VCaP (cell line): ENCODE measurements at regions not wholly inside any gene's neighbourhood (a gene's known extent, or its start where the extent isn't known, plus 50 kb on each side); places are given as distances from the start of the nearest gene placed in this dataset.
A peak's percentile ranks its signal among the peaks of the same experiment; 100 is the strongest.

ENCODE experiments used
- H3K27ac ChIP-seq: fragments of 450-650 bp; 2 replicates; pipeline ENCODE4 v1.5.1; 2017
- TF ChIP-seq, protein P1 (sequence below): fragments of 450-650 bp; conservative IDR thresholded peaks from 2 replicates; pipeline ENCODE4 v1.5.1; 2017; ENCODE audit warnings: mild to moderate bottlenecking, moderate library complexity

GRCh38 chr7:32406386-32406785, 83.8 kb downstream of the LSM5 start:
- TF ChIP-seq, protein P1, sequence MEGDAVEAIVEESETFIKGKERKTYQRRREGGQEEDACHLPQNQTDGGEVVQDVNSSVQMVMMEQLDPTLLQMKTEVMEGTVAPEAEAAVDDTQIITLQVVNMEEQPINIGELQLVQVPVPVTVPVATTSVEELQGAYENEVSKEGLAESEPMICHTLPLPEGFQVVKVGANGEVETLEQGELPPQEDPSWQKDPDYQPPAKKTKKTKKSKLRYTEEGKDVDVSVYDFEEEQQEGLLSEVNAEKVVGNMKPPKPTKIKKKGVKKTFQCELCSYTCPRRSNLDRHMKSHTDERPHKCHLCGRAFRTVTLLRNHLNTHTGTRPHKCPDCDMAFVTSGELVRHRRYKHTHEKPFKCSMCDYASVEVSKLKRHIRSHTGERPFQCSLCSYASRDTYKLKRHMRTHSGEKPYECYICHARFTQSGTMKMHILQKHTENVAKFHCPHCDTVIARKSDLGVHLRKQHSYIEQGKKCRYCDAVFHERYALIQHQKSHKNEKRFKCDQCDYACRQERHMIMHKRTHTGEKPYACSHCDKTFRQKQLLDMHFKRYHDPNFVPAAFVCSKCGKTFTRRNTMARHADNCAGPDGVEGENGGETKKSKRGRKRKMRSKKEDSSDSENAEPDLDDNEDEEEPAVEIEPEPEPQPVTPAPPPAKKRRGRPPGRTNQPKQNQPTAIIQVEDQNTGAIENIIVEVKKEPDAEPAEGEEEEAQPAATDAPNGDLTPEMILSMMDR = no peak
- H3K27ac ChIP-seq = no peak overlapping the region

DNA sequence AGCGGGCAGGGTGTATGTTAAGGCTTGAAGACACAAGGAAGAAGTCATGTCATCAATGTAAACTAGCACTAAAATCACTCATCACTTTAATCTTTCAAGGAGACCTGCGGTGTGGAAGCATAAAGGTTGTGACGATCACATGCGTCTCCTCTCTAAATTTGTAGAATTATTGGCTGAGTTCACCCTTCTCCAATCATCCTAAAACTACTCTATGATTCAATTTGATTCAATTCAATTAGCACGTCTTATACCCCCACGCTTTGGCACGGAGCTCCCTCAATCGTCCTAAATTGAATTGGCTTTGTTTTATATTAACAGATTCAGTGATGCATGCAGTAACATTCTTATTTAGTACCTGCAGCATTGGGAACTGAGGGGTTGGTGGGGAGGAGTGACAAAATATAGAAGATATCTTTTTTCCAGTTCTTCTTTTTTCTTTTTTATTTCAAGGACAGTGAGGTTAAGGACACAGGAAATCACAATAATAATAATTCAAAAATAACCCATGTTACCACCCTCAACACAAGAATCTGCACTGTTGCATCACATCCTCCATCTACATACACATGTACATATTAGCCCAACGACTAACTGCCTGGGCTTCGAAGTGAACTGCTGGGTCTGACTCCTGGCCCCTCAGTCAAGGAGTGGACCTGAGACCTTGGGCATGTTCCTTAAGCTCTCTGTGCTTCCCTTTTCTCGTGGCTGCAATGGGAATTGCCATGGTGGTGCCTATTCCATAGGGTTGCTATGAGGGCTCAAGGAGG, 86.5 kb downstream of the LSM5 start:
- TF ChIP-seq, protein P1 = no peak
- no peak overlapping the region for H3K27ac ChIP-seq

- TF ChIP-seq, protein P1 = no peak
- H3K27ac ChIP-seq = no peak overlapping the region
These were observed 89.5 kb downstream of the LSM5 start for GRCh38 chr7:32400676-32401075.

DNA sequence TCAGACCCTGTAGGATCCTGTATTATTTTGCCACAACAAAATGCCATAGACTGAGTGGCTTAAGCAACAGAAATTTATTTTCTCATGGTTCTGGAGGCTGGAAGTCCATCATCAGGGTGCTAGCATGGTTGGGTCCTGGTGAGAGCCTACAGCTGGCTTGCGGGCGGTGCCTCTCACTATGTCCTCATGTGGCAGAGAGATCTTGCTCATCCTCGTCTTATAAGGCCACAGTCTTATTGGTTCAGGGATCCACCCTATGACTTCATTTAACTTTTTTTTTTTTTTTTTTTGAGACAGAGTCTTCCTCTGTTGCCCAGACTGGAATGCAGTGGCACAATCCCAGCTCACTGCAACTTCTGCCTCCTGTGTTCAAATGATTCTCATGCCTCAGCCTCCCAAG, 90.9 kb downstream of the LSM5 start:
- H3K27ac ChIP-seq = no peak overlapping the region
- TF ChIP-seq, protein P1 = no peak

GRCh38 chr7:32395168-32395567, 95.0 kb downstream of the LSM5 start:
- H3K27ac ChIP-seq = no peak overlapping the region
- TF ChIP-seq, protein P1 = no peak

- no peak overlapping the region for H3K27ac ChIP-seq
- TF ChIP-seq, protein P1 = no peak
These were observed 96.3 kb downstream of the LSM5 start for GRCh38 chr7:32393861-32394260.

GRCh38 chr7:32390210-32390609, 100.0 kb downstream of the LSM5 start:
- no peak overlapping the region for H3K27ac ChIP-seq
- TF ChIP-seq, protein P1 = peak; percentile 16; the same call in 1 of the 2 replicates
